ENCODE measurements at regions not wholly inside any gene's neighbourhood (a gene's known extent, or its start where the extent isn't known, plus 50 kb on each side); places are given as distances from the start of the nearest gene placed in this dataset.

GRCh38 chr9:95763983-95764382 is 111.5 kb upstream of the ERCC6L2 start:
- intact Hi-C loops (cut with DNase I), result no loop called here
- H3K27me3 ChIP-seq, result no peaks in the 10 kb centered on the region
- H3K9me3 ChIP-seq, result no peaks in the 10 kb centered on the region
- no peak overlapping the region for H3K27ac ChIP-seq
- DNase-seq, result no peak
- peaks cover 1% of the 10 kb centered on the region for H3K4me1 ChIP-seq (ENCODE audit: insufficient read depth)
- no peaks in the 10 kb centered on the region for H3K36me3 ChIP-seq
- H3K4me3 ChIP-seq, result no peak overlapping the region
- 70 to 86% (median 82%) methylated on average over 2 of the region's 2 CpGs for WGBS, 3 donors
- TF ChIP-seq POLR2A (IDR thresholded peaks at IDR 0.05), result no peak
- no peak for TF ChIP-seq EP300 (IDR thresholded peaks at IDR 0.05)
- no peak for TF ChIP-seq CTCF (IDR thresholded peaks at IDR 0.05)

GRCh38 chr9:95763006-95763405 is 112.5 kb upstream of the ERCC6L2 start:
- peaks cover 1% of the 10 kb centered on the region for H3K4me1 ChIP-seq (ENCODE audit: insufficient read depth)
- no peak for TF ChIP-seq CTCF (IDR thresholded peaks at IDR 0.05)
- TF ChIP-seq EP300 (IDR thresholded peaks at IDR 0.05), result no peak
- no peak for TF ChIP-seq POLR2A (IDR thresholded peaks at IDR 0.05)
- H3K4me3 ChIP-seq, result no peak overlapping the region
- no peaks in the 10 kb centered on the region for H3K9me3 ChIP-seq
- no peaks in the 10 kb centered on the region for H3K36me3 ChIP-seq
- WGBS, 3 donors, result 95 to 99% (median 98%) methylated on average over 3 of the region's 3 CpGs
- H3K27me3 ChIP-seq, result no peaks in the 10 kb centered on the region
- DNase-seq, result no peak
- intact Hi-C loops (cut with DNase I), result no loop called here
- H3K27ac ChIP-seq, result no peak overlapping the region

GRCh38 chr9:95762322-95762721 is 113.2 kb upstream of the ERCC6L2 start:
- Histone ChIP-seq H3K9me3 (no peaks in the 10 kb centered on the region), H3K4me1 (ENCODE audit: insufficient read depth) (peaks cover 1% of the 10 kb centered on the region), H3K4me3 (no peak overlapping the region), H3K27ac (no peak overlapping the region), H3K36me3 (no peaks in the 10 kb centered on the region), H3K27me3 (no peaks in the 10 kb centered on the region)
- no peak for TF ChIP-seq EP300 (IDR thresholded peaks at IDR 0.05)
- no peak for TF ChIP-seq CTCF (IDR thresholded peaks at IDR 0.05)
- TF ChIP-seq POLR2A (IDR thresholded peaks at IDR 0.05), result no peak
- 95 to 98% (median 97%) methylated on average over 6 of the region's 6 CpGs for WGBS, 3 donors
- intact Hi-C loops (cut with DNase I), result no loop called here
- no peak for DNase-seq

GRCh38 chr9:95760791-95761190 is 114.7 kb upstream of the ERCC6L2 start:
- no peak for DNase-seq
- no peak overlapping the region for H3K4me3 ChIP-seq
- peaks cover 2% of the 10 kb centered on the region for H3K4me1 ChIP-seq (ENCODE audit: insufficient read depth)
- H3K27me3 ChIP-seq, result no peaks in the 10 kb centered on the region
- intact Hi-C loops (cut with DNase I), result no loop called here
- WGBS, 3 donors, result 94 to 95% (median 95%) methylated on average over 8 of the region's 8 CpGs
- no peaks in the 10 kb centered on the region for H3K9me3 ChIP-seq
- TF ChIP-seq POLR2A (IDR thresholded peaks at IDR 0.05) (no peak), EP300 (IDR thresholded peaks at IDR 0.05) (no peak), CTCF (IDR thresholded peaks at IDR 0.05) (no peak)
- no peak overlapping the region for H3K27ac ChIP-seq
- no peaks in the 10 kb centered on the region for H3K36me3 ChIP-seq

- H3K36me3 ChIP-seq, result no peaks in the 10 kb centered on the region
- H3K9me3 ChIP-seq, result no peaks in the 10 kb centered on the region
- H3K4me3 ChIP-seq, result no peak overlapping the region
- TF ChIP-seq CTCF (IDR thresholded peaks at IDR 0.05) (no peak), EP300 (IDR thresholded peaks at IDR 0.05) (no peak), POLR2A (IDR thresholded peaks at IDR 0.05) (no peak)
- no peaks in the 10 kb centered on the region for H3K27me3 ChIP-seq
- H3K4me1 ChIP-seq (ENCODE audit: insufficient read depth), result peaks cover 25% of the 10 kb centered on the region
- intact Hi-C loops (cut with DNase I), result no loop called here
- no peak for DNase-seq
- H3K27ac ChIP-seq, result peak overlapping the region in 1 of 2 donors; percentile 66
- 79 to 86% (median 83%) methylated on average over 6 of the region's 6 CpGs for WGBS, 3 donors
Measured at GRCh38 chr9:95757439-95757838, 118.1 kb upstream of the ERCC6L2 start.
